Nephron (organoid): ENCODE measurements at regions not wholly inside any gene's neighbourhood (a gene's known extent, or its start where the extent isn't known, plus 50 kb on each side); places are given as distances from the start of the nearest gene placed in this dataset.

Experiments used
- H3K27ac Mint-ChIP-seq, 3 experiments: 2 replicates each; pipeline ENCODE4 v1.8.0; 2020; ENCODE audit warnings: mixed read lengths in 3 of 3, mild to moderate bottlenecking in 2 of 3, moderate library complexity in 1 of 3
- H3K27me3 Mint-ChIP-seq: 2 replicates; pipeline ENCODE4 v1.8.0; 2021; ENCODE audit warnings: low read depth, mild to moderate bottlenecking, moderate library complexity, mixed read lengths
- H3K36me3 Mint-ChIP-seq: 2 replicates; pipeline ENCODE4 v1.8.0; 2020; ENCODE audit warnings: low read depth, mixed read lengths
- H3K4me1 Mint-ChIP-seq: 2 replicates; pipeline ENCODE4 v1.8.0; 2020; ENCODE audit warnings: mixed read lengths
- H3K4me3 Mint-ChIP-seq, 3 experiments: 2 replicates each; pipeline ENCODE4 v1.8.0; 2020; ENCODE audit warnings: mild to moderate bottlenecking in 3 of 3, mixed read lengths in 3 of 3, moderate library complexity in 2 of 3
- H3K9me3 Mint-ChIP-seq: 2 replicates; pipeline ENCODE4 v1.8.0; 2020; ENCODE audit warnings: mixed read lengths
- CTCF ChIP-seq, 3 experiments: fragments of 200-600 bp; sonication (generic); IDR thresholded peaks; one replicate each; pipeline ENCODE4 v1.5.0; 2021; ENCODE audit warnings: antibody characterized with exemption in 3 of 3; ENCODE audit not compliant: unreplicated experiment in 3 of 3

DNA sequence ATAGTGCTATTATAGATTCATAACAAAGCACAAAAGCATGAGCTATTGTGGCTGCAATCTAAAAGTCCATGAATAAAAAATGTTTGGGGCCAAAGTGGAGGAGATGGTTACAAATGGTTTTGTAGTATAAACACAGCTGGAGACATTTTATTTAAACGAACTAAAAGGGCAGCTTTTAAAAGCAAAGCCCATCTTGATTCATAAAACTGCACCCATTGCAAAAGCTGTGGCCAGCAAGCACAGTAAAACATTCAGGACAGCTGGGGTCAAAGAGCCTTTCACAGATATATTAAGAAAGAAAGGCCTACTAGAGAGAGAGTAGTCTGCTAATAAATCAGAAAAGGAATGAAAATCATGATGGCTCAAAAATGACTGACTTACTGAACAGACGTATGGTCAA lies 520.8 kb downstream of the NUF2 start:
- Mint-ChIP-seq H3K36me3 (no peaks in the 10 kb centered on the region), H3K4me1 (peaks cover 23% of the 10 kb centered on the region), H3K4me3 (no peak overlapping the region), H3K27ac (peak overlapping the region; percentile 43 to 85 (median 48)), H3K9me3 (no peaks in the 10 kb centered on the region), H3K27me3 (no peaks in the 10 kb centered on the region)
- no peak for TF ChIP-seq CTCF (IDR thresholded peaks at IDR 0.05; ENCODE audit: unreplicated experiment in 3 of 3)

GRCh38 chr1:163844459-163844858 lies 522.7 kb downstream of the NUF2 start:
- TF ChIP-seq CTCF (IDR thresholded peaks at IDR 0.05; ENCODE audit: unreplicated experiment in 3 of 3): no peak
- H3K27me3 Mint-ChIP-seq: no peaks in the 10 kb centered on the region

DNA sequence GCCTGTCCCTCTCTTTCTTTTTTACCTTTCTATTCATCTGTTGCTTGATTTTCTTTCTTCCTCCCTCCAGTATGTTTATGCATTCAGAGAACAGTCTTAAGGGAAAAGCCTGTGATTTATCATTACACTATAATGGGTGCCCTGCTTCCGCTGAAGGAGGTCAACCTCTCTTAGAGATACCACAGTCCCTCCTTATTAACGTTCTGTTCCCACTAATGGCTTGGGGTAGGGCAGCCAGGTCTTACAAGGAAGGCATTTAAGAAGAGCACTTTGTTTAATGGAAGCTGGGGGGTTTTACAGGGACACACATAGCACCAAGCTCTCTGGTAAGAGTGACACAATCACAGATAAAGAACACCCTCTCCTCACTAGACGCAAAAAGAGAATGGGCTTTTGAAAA lies 523.5 kb downstream of the NUF2 start:
- Mint-ChIP-seq H3K4me3 (no peak overlapping the region), H3K27me3 (no peaks in the 10 kb centered on the region), H3K4me1 (peaks cover 23% of the 10 kb centered on the region), H3K27ac (peak overlapping the region in 1 of 3 experiments; percentile 4), H3K36me3 (no peaks in the 10 kb centered on the region), H3K9me3 (no peaks in the 10 kb centered on the region)
- no peak for TF ChIP-seq CTCF (IDR thresholded peaks at IDR 0.05; ENCODE audit: unreplicated experiment in 3 of 3)

More at GRCh38 chr1:163844459-163844858, 522.7 kb downstream of the NUF2 start:
- no peaks in the 10 kb centered on the region for H3K9me3 Mint-ChIP-seq
- peak overlapping the region in 2 of 3 experiments; percentile 29 to 47 for H3K27ac Mint-ChIP-seq
- H3K4me1 Mint-ChIP-seq: peaks cover 23% of the 10 kb centered on the region
- H3K4me3 Mint-ChIP-seq: no peak overlapping the region
- H3K36me3 Mint-ChIP-seq: no peaks in the 10 kb centered on the region

DNA sequence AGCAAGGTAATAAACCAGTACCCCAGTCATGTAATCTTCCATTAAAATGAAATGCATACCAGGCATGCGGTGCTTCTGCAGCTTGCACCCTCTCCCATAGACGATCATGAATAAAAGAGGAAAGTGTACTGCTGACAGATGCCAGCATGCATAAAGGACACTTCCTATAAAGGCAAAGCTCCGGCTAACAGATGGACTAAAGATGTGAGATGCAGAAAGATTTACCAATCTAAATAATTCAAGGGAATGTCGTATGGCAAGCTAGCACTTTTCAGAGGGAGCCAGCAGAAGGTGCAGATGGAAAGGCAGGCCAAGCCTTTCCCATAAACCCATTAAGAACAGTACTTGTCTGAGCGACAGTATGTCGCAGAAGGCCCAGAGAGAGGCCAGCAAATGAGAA lies 542.0 kb downstream of the NUF2 start:
- TF ChIP-seq CTCF (IDR thresholded peaks at IDR 0.05; ENCODE audit: unreplicated experiment in 3 of 3): no peak
- Mint-ChIP-seq H3K27me3 (no peaks in the 10 kb centered on the region), H3K4me3 (no peak overlapping the region), H3K4me1 (peaks cover 27% of the 10 kb centered on the region), H3K9me3 (peaks cover 18% of the 10 kb centered on the region), H3K36me3 (no peaks in the 10 kb centered on the region), H3K27ac (peak overlapping the region in 1 of 3 experiments; percentile 64)

DNA sequence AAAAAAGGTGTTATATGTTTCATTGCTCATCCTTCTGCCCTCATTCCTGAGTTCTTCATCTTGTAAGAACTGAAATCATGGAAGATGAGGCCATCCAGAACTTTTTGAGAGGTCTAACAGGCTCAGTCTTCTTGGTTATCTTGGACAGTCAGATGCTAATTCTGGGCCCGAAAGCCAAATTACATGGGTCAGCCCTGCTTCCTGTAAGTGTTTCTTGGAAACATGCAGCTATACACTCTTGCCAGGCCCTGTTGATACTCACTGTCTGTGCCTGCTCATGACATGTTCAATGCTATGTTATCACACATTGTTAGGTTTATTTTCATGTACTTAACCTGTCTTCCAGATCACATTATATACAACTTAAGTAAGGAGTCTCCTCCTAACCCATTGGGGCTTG lies 542.5 kb downstream of the NUF2 start:
- Mint-ChIP-seq H3K27ac (peak overlapping the region; percentile 34 to 64 (median 43)), H3K27me3 (no peaks in the 10 kb centered on the region), H3K4me3 (no peak overlapping the region), H3K36me3 (no peaks in the 10 kb centered on the region), H3K4me1 (peaks cover 27% of the 10 kb centered on the region), H3K9me3 (peaks cover 22% of the 10 kb centered on the region)
- no peak for TF ChIP-seq CTCF (IDR thresholded peaks at IDR 0.05; ENCODE audit: unreplicated experiment in 3 of 3)

GRCh38 chr1:163866564-163866963 lies 544.8 kb downstream of the NUF2 start:
- Mint-ChIP-seq H3K9me3 (peaks cover 22% of the 10 kb centered on the region), H3K27ac (peak overlapping the region; percentile 34 to 62 (median 57)), H3K4me1 (peaks cover 27% of the 10 kb centered on the region), H3K27me3 (no peaks in the 10 kb centered on the region), H3K4me3 (no peak overlapping the region), H3K36me3 (no peaks in the 10 kb centered on the region)
- TF ChIP-seq CTCF (IDR thresholded peaks at IDR 0.05; ENCODE audit: unreplicated experiment in 3 of 3): no peak
